B cell (primary cell): ENCODE measurements at regions not wholly inside any gene's neighbourhood (a gene's known extent, or its start where the extent isn't known, plus 50 kb on each side); places are given as distances from the start of the nearest gene placed in this dataset.

ENCODE experiments used
- EZH2 ChIP-seq: IDR thresholded peaks from 2 replicates; pipeline ENCODE4 v1.6.1; 2012; ENCODE audit warnings: borderline replicate concordance, low read depth, mild to moderate bottlenecking, moderate library complexity, low read length; ENCODE audit not compliant: insufficient read depth, poor library complexity, severe bottlenecking
- TF ChIP-seq, protein P1 (sequence below): fragments of 200-600 bp; IDR thresholded peaks from one replicate; pipeline ENCODE4 v1.8.0; 2022; ENCODE audit warnings: antibody characterized with exemption, mild to moderate bottlenecking

DNA sequence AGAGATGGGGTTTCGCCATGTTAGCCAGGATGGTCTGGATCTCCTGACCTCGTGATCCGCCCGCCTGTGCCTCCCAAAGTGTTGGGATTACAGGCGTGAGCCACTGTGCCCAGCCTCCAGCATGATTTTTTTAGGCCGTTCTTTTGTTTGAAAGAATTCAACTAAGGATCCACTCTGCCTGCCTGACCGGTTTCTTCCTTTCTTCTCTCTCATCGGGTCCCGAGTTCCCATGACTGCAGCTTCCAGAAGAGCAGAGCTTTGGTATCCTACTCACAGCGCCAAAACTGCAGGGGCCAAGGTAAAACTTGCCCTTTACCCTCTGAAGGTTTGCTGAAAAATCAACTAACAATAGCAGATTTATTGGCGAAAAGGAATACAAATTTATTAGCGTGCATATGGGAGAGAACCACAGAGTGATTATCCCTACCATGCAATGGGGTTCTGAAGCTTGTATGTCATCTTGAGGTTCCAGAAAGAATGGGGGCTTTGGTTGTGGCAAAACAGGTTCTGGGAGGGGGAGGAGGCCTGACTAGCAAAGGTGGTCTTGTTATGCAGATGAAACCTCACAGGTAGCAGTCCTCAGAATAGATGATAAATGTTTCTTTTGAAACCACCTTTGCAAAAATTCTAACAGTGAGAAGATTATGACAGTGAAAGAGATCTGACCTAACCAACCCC is 87.0 kb upstream of the MSH6 start:
- TF ChIP-seq, protein P1, sequence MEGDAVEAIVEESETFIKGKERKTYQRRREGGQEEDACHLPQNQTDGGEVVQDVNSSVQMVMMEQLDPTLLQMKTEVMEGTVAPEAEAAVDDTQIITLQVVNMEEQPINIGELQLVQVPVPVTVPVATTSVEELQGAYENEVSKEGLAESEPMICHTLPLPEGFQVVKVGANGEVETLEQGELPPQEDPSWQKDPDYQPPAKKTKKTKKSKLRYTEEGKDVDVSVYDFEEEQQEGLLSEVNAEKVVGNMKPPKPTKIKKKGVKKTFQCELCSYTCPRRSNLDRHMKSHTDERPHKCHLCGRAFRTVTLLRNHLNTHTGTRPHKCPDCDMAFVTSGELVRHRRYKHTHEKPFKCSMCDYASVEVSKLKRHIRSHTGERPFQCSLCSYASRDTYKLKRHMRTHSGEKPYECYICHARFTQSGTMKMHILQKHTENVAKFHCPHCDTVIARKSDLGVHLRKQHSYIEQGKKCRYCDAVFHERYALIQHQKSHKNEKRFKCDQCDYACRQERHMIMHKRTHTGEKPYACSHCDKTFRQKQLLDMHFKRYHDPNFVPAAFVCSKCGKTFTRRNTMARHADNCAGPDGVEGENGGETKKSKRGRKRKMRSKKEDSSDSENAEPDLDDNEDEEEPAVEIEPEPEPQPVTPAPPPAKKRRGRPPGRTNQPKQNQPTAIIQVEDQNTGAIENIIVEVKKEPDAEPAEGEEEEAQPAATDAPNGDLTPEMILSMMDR = no peak
- no peak for TF ChIP-seq EZH2
